ENCODE measurements at regions not wholly inside any gene's neighbourhood (a gene's known extent, or its start where the extent isn't known, plus 50 kb on each side); places are given as distances from the start of the nearest gene placed in this dataset.

DNA sequence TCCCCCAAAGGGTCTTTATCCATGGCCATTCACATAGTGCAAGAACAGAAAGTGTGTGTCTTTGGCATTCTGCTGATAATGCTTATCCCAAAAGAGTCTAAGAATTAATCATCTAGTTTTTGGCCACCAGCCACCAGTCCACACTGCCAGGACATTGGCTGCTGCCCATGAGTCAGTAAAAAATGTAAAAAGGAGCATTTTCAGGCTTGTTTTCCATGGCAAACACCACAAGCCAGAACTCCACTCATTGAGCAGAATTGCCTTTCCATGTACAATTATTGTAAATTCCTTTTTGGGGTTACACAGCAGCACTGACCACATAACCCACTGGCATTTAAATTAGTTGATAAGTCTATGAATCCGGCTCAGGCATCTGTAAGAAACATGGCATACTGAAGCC, 89.2 kb upstream of the PRDX4 start:
- Histone ChIP-seq H3K9ac (ENCODE audit: insufficient read depth, low read length) (no peak overlapping the region), H3K4me3 (replicated peaks in 1 of 4; ENCODE audit: control extremely low read depth in 1 of 4, insufficient read depth in 1 of 4, low read depth in 3 of 4, low read length in 4 of 4) (no peak overlapping the region), H3K9me3 (ENCODE audit: control insufficient read depth, insufficient read depth, low read depth, low read length) (no peaks in the 10 kb centered on the region), H3K27me3 (ENCODE audit: control insufficient read depth, insufficient read depth, low read length) (no peaks in the 10 kb centered on the region), H3K36me3 (ENCODE audit: control insufficient read depth, insufficient read depth, low read length) (no peaks in the 10 kb centered on the region), H3K4me2 (ENCODE audit: extremely low read depth, insufficient read depth, low read length) (no peak overlapping the region), H3K79me2 (ENCODE audit: control insufficient read depth, insufficient read depth, low read length) (no peaks in the 10 kb centered on the region), H3K27ac (ENCODE audit: insufficient read depth, low read length) (no peak overlapping the region), H2AFZ (ENCODE audit: low read length) (no peak overlapping the region), H4K20me1 (ENCODE audit: control insufficient read depth, extremely low read depth, insufficient read depth, low read length) (no peaks in the 10 kb centered on the region), H3K4me1 (ENCODE audit: control insufficient read depth, extremely low read depth, insufficient read depth, low read length) (no peaks in the 10 kb centered on the region)
- peak in 1 of 2 donors; percentile 50 for DNase-seq (ENCODE audit: low read depth in 2 of 2)
- TF ChIP-seq, protein P1, sequence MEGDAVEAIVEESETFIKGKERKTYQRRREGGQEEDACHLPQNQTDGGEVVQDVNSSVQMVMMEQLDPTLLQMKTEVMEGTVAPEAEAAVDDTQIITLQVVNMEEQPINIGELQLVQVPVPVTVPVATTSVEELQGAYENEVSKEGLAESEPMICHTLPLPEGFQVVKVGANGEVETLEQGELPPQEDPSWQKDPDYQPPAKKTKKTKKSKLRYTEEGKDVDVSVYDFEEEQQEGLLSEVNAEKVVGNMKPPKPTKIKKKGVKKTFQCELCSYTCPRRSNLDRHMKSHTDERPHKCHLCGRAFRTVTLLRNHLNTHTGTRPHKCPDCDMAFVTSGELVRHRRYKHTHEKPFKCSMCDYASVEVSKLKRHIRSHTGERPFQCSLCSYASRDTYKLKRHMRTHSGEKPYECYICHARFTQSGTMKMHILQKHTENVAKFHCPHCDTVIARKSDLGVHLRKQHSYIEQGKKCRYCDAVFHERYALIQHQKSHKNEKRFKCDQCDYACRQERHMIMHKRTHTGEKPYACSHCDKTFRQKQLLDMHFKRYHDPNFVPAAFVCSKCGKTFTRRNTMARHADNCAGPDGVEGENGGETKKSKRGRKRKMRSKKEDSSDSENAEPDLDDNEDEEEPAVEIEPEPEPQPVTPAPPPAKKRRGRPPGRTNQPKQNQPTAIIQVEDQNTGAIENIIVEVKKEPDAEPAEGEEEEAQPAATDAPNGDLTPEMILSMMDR (conservative IDR thresholded peaks at IDR 0.05 in 1 of 2, IDR thresholded peaks at IDR 0.05 in 1 of 2; ENCODE audit: low read depth in 1 of 2, low read length in 2 of 2) = no peak
- TF ChIP-seq EZH2 (IDR thresholded peaks at IDR 0.05; ENCODE audit: low read length, missing control alignments) = no peak

DNA sequence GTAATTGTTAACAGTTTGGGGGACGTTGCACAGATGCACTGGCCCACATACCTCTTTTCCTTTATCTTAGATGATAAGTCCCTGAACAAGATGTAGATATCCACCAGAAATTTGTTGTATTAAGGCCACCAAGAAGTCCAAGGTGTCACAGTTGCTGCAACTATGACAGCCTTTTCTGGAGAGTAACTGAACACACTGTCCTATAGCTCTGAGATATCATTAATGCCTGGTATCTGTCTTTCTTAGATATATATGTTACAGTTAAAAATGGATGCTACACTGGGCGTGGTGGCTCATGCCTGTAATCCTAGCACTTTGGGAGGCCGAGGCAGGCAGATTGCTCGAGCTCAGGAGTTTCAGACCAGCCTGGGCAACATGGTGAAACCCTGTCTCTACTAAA, 77.8 kb upstream of the PRDX4 start:
- Histone ChIP-seq H4K20me1 (ENCODE audit: control insufficient read depth, extremely low read depth, insufficient read depth, low read length) (no peaks in the 10 kb centered on the region), H3K4me2 (ENCODE audit: extremely low read depth, insufficient read depth, low read length) (no peak overlapping the region), H2AFZ (ENCODE audit: low read length) (no peak overlapping the region), H3K27ac (ENCODE audit: insufficient read depth, low read length) (no peak overlapping the region), H3K9me3 (ENCODE audit: control insufficient read depth, insufficient read depth, low read depth, low read length) (no peaks in the 10 kb centered on the region), H3K36me3 (ENCODE audit: control insufficient read depth, insufficient read depth, low read length) (no peaks in the 10 kb centered on the region), H3K9ac (ENCODE audit: insufficient read depth, low read length) (no peak overlapping the region), H3K79me2 (ENCODE audit: control insufficient read depth, insufficient read depth, low read length) (no peaks in the 10 kb centered on the region), H3K4me1 (ENCODE audit: control insufficient read depth, extremely low read depth, insufficient read depth, low read length) (no peaks in the 10 kb centered on the region), H3K4me3 (replicated peaks in 1 of 4; ENCODE audit: control extremely low read depth in 1 of 4, insufficient read depth in 1 of 4, low read depth in 3 of 4, low read length in 4 of 4) (no peak overlapping the region), H3K27me3 (ENCODE audit: control insufficient read depth, insufficient read depth, low read length) (no peaks in the 10 kb centered on the region)
- no peak for DNase-seq (ENCODE audit: low read depth in 2 of 2)
- TF ChIP-seq EZH2 (IDR thresholded peaks at IDR 0.05; ENCODE audit: low read length, missing control alignments) = no peak
- TF ChIP-seq, protein P1 (conservative IDR thresholded peaks at IDR 0.05 in 1 of 2, IDR thresholded peaks at IDR 0.05 in 1 of 2; ENCODE audit: low read depth in 1 of 2, low read length in 2 of 2) = no peak

DNA sequence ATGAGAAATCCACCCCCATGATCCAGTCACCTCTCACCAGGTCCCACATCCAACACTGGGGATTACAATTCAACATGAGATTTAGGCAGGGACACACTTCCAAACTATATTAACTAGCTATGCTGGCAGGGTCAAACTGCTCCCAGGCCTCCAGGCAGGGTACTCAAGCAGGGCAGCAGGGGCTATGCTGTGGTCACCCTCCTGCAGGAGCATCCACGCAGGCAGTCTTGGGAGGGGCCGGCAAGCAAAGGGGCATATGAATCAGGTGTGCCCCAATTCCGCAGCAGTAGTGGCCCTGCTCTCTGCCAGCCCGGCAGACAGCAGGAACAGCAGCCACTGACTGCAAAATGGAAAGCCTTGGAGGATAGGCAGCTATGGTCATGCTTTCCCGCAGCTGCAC, 74.6 kb upstream of the PRDX4 start:
- no peak overlapping the region for H2AFZ ChIP-seq (ENCODE audit: low read length)
- DNase-seq (ENCODE audit: low read depth in 2 of 2) = no peak
- H3K9ac ChIP-seq (ENCODE audit: insufficient read depth, low read length) = no peak overlapping the region
- H3K27ac ChIP-seq (ENCODE audit: insufficient read depth, low read length) = no peak overlapping the region
- H3K4me2 ChIP-seq (ENCODE audit: extremely low read depth, insufficient read depth, low read length) = no peak overlapping the region
- no peaks in the 10 kb centered on the region for H3K79me2 ChIP-seq (ENCODE audit: control insufficient read depth, insufficient read depth, low read length)
- no peak overlapping the region for H3K4me3 ChIP-seq (replicated peaks in 1 of 4; ENCODE audit: control extremely low read depth in 1 of 4, insufficient read depth in 1 of 4, low read depth in 3 of 4, low read length in 4 of 4)
- H3K27me3 ChIP-seq (ENCODE audit: control insufficient read depth, insufficient read depth, low read length) = no peaks in the 10 kb centered on the region
- H3K4me1 ChIP-seq (ENCODE audit: control insufficient read depth, extremely low read depth, insufficient read depth, low read length) = no peaks in the 10 kb centered on the region
- H4K20me1 ChIP-seq (ENCODE audit: control insufficient read depth, extremely low read depth, insufficient read depth, low read length) = no peaks in the 10 kb centered on the region
- TF ChIP-seq, protein P1 (conservative IDR thresholded peaks at IDR 0.05 in 1 of 2, IDR thresholded peaks at IDR 0.05 in 1 of 2; ENCODE audit: low read depth in 1 of 2, low read length in 2 of 2) = no peak
- no peak for TF ChIP-seq EZH2 (IDR thresholded peaks at IDR 0.05; ENCODE audit: low read length, missing control alignments)
- no peaks in the 10 kb centered on the region for H3K9me3 ChIP-seq (ENCODE audit: control insufficient read depth, insufficient read depth, low read depth, low read length)
- no peaks in the 10 kb centered on the region for H3K36me3 ChIP-seq (ENCODE audit: control insufficient read depth, insufficient read depth, low read length)

Data from fibroblast of lung (primary cell).